RPMI8226 (cell line): ENCODE measurements at regions not wholly inside any gene's neighbourhood (a gene's known extent, or its start where the extent isn't known, plus 50 kb on each side); places are given as distances from the start of the nearest gene placed in this dataset.

Source experiments
- DNase-seq: peaks from one replicate; pipeline ENCODE4 v3.0.0-alpha.2; 2015

DNA sequence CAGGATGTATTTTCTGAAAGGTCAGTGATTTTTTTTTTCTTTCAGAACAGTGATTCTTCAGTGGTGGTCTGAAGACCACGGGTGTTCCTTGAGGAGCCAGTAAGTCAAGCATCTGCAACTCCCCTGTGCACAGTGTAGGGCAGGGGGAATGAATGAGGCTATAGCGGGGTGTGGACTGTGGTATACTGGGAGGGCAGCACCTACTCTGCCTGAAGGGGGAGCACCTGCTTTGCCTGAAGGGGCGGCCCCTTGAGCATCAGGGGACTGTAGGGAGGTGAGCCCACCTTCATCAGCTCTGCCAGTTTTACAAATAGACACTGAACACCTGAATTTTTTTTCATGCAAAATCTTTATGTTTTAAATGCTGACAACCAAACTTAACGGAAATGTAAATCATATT lies 77.5 kb upstream of the RIPOR2 start:
- no peak for DNase-seq

DNA sequence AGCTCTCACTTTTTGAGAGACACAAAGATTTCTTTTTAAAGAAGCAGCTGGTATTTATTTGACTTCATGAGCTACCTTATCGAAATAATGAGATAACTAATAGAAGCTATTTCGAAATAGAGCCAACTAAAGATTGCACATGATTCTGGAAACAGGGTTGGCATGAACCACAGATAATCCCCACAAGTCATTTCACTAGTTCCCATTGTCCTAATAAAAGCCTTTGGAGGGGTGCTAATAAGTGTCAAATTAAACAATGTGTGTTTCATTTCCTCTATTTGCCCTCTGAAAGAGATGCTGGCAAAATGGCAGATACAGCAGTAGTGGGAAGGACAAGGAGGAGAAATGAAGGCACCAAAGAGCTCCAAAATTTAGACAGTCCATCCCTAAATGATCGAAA lies 78.6 kb upstream of the RIPOR2 start:
- DNase-seq = no peak

DNA sequence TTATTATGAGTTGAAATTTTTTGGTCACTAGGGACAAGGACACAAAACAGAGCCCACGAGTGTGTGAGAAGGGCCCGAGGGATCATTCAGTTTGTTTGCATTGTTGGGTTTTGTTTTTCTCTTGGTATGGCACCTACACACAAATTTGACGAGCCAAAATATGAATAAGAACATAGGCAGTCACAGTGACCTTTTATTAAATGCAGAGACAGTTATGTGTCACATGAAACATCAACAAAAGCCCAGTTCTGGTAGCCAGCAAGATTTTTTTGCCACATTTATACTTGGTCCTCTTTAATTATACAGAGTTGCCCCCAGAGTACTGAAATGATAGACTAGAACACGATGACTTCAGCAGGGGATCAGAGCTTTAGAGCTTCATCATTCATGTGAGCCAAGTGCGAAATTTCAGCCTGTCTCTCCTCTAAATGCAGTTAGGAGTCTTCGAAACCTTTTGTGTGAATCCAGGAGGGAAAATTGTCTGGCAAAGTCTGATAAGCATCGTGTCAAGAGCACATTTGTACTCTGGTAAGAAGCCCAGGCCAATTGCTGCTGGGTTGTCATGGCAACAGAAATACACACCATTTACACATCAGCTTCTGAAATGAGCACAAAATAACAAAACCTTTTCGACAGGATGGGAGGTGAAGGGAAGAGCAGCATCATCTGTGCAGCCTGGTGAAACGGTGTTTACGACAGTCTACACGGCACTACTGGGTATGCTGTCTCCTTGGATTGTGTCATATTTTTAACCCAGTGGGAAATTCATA lies 79.2 kb upstream of the RIPOR2 start:
- DNase-seq = no peak

DNA sequence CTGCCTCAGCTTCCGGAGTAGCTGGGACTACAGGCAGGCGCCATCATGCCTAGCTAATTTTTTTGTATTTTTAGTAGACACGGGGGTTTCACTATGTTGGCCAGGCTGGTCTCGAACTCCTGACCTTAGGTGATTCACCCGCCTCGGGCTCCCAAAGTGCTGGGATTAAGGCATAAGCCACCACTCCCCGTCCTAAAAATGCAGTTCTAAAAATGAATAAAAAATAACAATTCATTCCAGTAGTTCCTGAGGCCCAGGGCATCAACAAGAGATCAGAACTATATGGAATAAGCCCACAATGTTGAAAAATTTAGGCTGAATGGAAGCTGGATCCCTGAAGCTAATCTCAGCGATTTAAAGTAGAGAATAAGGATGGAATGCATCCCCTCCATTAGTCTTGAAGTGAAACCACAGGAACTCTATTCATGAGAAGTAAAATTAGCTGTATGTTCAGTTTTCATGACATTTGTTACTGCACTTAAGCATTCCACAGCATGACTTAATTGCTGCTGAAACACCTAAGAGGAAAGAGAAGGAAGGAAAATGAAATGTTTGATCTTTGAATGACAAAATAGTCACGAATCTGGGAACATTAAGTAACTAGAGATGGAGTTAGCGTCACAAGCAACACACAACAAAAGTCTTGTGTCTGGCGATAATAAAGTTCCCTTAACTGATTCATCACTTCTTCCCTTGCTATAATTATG lies 80.4 kb upstream of the RIPOR2 start:
- no peak for DNase-seq

DNA sequence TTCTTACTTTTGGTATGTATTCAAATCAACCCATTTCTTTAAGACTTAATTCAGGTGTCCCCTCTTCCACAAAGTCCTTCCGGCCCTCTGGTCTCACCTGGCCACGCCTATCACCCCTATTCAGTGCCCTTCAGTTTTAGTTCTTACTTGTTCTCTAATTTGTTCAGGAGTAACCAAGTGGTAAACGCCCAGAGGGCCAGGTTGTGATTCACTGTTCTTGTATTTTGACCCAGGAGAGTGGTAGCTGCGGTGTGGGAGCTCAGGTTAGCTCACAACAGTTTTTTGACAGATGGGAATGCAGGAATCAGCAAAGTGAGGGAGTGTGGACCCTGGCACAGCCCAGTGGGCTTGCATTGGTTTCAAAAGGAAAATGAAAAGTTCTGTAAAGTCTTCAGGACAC lies 81.7 kb upstream of the RIPOR2 start:
- DNase-seq = no peak

DNA sequence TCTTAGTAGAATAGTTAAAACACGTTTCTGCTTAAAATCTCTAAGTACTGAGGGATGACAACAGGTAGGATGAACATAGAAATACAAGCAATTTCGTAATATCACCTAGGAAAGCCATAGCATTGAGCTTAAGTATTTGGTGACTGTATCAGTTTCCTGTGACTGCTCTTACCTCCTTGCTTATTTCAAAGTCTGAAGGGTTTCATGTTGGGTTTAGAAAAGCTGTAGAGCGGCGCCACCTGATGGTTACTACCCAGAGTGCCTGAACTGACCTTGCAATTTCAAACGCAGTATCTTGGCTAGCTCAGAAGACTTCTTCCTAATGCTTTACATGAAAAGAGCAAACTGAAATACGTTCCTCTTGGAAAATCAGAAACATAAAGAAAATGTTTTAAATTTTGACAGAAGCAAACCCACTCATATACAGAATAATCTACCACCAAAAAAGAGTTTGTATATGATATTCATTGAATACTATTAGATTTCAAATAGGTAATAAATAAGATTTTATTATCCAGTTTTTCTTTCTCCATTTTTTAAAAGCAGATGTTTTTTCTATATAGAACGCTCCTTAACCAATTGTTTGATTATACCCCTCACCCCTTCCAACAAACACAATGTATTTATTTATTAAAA lies 82.3 kb upstream of the RIPOR2 start:
- peak; percentile 49 for DNase-seq

DNA sequence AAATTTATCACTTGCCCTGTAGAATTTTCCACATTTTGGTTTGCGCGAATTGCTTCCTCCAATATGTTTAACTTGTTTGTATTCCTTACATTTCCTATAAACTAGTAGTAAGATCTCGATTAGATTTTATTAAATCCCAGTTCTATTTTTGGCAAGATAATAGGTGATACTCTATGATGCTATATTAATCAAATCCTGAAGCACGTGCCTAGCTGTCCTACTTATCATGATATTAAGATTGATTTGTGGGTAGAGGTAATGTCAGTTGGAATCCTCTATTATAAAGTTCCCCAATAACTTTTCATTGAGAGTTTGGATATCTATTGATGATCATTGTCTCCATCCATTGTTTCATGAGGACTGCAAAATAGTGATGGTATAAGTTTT lies 82.8 kb upstream of the RIPOR2 start:
- DNase-seq = no peak

DNA sequence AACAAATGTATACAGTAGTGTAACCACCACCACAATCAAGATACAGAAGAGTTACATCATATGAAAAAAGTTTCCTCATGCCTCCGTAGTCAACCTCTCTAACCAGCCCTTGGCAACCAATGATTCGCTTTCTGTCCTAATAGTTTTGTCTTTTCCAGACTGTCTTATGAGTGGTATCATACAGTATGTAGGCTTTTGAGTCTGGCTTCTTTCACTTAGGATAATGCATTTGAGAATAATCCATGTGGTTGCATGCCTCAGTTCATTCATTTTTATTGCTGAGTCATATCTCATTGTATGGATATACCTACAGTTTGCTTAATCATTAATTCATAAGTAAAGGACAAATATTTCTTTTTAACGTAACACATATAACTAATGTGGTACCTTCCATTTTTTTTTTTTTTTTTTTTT lies 86.4 kb upstream of the RIPOR2 start:
- DNase-seq = no peak

DNA sequence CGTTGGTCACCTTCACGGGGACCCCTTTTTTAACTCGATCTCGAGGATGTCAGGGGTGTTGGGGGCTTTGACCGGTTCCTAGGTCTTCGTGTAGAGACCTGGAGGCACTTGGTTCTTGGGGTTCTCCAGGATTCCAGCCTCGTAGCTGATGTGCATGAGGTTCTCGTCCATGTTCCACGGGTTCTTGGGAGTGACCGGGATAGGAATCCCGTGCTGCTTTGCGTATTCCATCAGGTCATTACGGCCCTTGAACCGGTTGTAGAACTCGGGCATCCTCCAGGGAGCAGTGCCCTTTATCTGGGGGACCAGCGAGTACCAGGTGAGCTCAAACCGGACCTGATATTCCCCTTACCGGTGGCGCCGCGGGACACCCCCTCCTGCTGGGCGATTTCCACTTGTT lies 88.0 kb upstream of the RIPOR2 start:
- DNase-seq = no peak

DNA sequence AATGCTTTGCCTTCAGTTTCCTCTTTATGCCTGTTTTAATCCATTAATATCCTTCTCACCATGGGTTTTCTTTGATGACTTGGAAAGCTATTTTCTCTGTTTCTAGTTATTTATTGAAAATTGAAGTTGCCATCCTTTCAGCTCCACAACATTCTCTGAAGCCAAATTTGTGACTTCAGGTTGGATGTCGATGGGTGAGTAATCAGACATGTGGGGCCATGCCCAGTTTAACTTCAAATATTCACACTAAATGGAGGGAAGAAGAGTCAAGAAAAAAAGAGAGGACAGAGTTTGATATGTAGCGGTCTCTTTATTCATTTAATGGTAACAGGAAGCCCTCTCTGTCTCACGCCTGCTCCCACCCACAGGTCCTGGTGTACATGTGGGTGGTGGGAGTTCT lies 89.1 kb upstream of the RIPOR2 start:
- DNase-seq = no peak

DNA sequence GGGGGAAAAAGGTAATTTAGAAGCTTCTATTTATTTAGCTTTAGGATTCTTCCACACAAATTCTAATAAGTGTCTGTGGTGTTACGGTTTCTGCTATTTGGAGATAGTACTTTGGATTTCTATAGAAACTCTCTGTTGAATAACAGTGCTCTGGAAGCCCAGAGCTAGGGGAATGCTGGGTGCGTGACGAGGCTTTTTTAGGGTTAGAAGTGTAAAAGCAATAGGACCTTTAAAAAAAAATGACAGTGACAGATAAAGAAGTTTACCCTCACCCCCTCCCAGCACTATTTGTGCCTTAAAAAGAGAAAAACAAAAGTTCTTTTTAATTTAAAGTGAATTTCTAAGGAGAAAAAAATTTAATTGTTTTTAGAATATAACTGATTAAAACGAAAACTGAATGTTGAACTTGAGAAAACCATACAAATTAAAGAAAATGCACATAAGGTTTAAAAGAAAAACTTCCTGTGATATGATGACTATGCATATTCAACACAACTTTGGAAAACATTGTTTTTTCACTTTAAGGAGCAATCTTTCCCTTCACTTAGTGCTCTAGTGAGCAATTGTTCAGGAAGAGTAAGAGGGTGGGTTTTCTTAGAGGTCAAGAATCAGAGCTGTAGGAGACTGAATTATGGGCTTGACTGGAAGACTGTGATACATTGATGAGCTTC lies 89.6 kb upstream of the RIPOR2 start:
- DNase-seq = peak; percentile 11

DNA sequence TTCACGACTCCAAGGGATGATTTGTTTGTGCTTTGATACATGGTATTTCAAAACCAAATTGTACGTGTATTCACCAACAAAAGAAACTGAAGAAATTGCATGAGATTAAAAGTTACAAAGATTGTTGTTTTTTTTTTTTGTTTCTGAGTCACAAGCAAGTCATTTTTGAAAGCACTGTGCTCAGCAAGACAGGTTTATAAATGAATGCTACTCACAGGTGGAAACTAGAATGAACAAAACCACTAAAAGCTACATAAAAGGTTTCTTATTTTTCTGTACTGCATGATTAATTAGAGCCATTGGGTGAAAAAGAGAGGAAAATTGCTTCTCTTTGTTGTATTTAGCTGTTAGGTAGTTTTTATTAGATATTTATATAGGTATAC lies 90.2 kb upstream of the RIPOR2 start:
- peak; percentile 67 for DNase-seq

DNA sequence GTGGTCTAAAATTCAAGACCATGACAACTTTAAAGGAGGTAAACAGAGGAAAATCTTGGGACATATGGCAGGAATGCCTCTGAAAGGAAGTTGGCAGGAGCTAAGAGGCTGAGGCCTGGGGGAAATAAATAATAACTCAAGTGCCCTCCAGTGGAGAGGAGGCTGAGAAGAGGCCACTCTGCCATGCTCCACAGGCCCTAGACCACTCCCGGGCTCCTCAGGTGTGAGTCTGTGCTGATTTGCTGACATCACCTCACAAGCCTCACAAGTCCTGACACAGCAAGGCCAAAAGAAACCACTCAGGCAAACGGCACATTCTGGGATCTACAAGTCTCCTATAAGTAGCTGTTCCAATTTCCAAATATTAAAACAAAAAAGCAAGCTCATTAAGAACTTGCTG lies 91.0 kb upstream of the RIPOR2 start:
- DNase-seq = peak; percentile 91

DNA sequence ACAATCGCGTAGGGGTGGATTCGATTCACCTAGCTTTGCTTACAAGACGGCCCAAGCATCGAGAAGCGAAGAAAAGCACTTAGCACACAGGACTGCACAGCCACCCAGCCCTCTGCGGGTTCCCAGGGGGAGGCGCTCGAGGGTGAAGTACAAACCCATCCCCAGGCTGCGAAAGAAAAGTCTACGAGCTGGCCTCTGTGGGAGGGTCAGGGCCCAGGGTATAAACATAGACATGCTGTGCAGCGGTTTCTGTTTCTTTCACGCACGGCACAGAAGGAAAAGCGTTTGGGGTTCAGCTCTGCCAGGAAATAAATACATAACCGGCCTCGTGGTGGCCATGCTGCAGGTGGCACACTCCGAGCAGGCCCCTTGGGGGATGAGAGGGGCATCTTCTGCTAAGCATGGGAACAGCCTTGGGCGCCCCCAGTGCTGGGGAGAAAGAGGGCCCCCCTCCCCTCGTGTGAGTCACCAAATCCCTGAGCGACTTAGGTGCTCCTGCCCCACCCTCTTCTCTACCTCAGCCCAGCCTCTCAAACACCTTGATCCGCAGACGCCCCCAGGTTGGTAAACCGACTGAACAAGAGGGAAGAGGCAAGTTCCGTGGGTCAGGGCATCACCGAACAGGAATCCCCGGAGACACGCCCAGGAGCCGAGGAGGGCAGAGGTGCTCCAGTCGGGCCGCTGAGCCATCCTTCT lies 91.6 kb upstream of the RIPOR2 start:
- DNase-seq = peak; percentile 93

DNA sequence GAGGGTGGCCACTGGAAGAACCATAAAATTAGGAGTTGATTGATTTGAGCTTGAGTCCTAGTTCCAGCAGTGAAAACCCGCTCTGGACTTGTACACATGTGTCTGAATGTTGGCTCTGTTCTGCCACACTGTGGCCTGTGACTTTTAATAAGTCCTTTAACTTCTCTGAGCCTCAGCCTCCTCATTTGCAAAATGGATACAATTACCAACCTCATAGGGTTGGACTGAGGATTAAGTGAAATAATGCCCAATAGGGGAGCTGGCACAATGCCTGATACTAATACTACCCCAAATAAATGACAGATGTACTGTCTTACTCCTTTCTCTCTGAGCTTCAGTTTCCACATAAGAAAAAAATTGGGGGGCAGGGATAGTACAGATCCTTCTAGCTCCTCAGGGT lies 92.6 kb upstream of the RIPOR2 start:
- DNase-seq = peak; percentile 50

DNA sequence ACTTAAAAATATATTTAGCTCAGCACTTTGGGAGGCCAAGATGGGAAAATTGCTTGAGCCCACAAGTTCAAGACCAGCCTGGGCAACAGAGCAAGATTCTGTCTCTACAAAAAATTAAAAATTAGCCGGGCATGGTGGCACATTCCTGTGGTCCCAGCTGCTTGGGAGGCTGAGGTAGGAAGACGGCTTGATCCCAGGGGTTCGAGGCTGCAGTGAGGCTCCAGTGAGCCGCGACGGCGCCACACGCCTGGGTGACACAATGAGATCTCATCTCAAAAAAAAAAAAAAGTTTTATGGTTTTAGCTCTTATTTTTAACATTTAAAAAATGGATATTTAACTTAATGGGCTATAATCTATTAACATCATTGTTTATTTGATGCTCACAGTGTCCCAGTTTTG lies 97.2 kb upstream of the RIPOR2 start:
- DNase-seq = no peak

DNA sequence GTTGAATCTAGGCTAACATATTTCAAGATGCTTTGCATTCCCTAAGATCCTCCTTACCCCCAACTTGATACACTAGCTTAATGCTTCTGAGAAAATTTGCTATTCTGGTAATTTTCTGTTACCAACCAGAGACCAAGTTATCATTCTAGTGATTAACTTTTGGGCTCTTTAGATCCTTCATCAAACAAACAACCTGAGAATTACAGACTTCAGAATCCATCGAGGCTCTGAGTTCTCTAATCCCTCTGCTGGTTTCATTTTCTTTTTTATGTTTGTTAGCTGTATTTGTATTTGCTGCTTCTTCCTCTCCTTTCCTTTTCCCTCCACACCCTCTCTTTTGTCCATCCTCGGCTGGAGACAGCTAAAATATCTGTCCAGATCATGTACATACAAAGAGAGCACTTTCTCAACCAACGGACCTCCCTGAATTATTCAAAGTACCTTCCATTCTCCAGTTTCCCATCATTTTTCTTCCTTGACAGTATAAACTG lies 98.7 kb upstream of the RIPOR2 start:
- DNase-seq = peak; percentile 34

DNA sequence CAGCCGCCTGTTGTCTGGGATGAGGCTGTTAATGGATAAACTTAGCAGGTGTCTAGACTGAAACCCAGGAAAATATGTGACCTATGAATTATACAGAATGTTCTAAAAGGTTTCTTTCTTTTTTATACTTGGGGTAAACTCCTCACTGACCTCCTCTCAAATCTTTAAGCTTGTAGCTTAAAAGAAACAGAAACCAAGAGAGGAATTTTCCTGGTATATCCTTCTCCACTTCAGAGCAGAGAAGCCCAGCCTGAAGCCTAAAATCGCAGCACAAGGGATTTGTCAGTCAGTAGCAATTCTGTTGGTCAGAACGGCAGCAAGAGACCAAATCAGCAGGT lies 99.4 kb upstream of the RIPOR2 start:
- DNase-seq = peak; percentile 74

DNA sequence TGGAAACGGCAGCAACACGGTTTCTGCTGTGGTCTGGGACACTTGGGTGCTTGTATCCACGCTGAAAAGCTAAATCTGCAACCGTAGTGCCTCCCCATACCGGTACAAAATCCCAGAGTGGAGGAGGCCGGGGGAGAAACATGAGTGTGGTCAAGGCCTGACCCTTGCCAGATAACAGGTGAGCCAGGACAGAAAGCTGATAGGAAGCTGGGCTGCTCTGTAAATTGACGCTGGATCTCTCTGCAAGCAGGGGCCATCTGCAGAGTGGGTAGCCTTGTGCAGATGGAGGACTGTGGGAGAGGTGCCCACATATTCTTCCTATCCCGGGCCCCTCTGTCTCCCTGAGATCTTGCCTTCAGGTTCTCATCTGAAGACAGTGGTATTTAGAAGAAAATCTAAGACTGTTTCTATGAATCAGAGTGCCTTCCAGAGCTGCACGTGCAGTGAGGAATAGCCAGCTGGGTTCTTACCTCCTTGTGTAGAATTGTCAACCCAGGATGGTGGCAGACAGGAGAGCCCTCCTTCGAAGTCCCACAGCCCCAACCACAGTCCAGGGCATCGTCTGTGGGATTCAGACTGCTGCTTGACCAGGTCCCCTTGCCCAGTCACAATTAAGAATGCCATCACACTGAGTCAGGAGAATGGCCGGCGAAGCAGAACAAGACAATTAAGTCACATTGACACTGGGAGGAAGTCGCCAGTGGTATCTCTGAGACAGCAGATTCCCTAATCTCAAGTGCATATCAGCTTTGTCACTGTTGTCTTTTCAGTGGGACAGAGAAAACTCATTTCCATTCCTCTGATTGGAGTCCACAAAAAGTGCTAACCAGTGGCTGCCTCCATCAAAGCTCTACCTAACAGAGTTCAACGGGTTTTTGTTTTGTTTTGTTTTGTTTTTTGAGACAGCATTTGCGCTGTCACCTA lies 100.0 kb upstream of the RIPOR2 start:
- no peak for DNase-seq

DNA sequence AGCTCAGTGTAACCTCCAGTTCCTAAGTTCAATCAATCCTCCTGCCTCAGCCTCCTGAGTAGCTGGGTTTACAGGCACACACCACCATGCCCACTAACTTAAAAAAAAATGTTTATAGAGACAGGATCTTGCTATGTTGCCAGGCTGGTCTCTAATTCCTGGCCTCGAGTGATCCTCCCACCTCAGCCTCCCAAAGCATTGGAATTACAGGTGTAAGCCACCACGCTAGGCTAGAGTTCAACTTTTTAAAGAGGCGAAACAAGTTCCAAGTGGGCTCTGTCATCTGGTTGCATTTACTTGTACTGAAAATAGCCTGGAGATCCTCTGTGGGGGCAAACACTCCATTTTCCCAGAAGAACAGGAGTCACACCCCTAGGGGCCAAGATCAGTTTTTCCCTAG lies 100.7 kb upstream of the RIPOR2 start:
- DNase-seq = no peak

DNA sequence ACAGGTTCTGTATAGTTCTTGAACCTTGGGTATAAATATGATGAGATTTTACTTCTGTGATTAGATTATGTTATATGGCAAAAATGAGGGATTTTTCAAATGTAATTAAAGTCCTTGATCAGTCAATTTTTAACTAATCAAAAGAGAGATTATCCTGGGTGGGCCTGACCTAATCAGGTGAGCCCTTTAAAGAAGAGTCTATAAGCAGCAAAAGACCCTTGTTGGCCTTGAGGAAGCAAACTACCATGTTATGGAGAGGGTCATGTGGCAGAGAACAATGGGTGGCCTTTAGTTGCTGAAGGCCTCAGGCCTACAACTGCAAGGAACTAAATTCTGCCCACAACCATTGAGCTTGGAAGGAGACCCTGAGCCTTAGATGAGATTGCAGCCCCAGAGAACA lies 102.5 kb upstream of the RIPOR2 start:
- DNase-seq = no peak

DNA sequence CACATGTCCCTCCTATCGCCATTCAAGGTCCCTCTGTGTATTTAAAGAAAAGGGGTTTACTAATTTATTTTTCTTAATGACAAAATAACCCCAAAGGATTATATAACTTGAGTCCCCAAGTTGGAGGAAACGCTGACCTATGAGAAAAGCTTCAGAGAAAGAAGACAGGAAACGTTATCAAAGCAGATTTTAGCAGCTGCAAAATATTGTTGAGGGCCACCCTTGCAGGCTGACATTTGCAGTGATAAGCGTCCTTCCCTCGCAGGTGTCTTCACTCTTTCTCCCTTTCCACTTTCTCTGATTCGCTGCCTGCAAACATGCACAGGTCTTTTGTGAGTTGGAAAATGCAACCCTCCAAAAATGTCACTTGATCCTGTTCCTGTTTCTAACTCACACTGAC lies 103.2 kb upstream of the RIPOR2 start:
- peak; percentile 85 for DNase-seq
